ENCODE measurements at regions not wholly inside any gene's neighbourhood (a gene's known extent, or its start where the extent isn't known, plus 50 kb on each side); places are given as distances from the start of the nearest gene placed in this dataset.

GRCh38 chr13:80618781-80619180, 277.9 kb upstream of the SPRY2 start:
- no peak overlapping the region for H3K27ac Mint-ChIP-seq
- ATAC-seq (no peak), DNase-seq (ENCODE audit: low spot score in 2 of 2) (no peak)
- H3K36me3 Mint-ChIP-seq = no peaks in the 10 kb centered on the region
- H3K9me3 Mint-ChIP-seq = peaks cover 11 to 16% of the 10 kb centered on the region in 2 donors

DNA sequence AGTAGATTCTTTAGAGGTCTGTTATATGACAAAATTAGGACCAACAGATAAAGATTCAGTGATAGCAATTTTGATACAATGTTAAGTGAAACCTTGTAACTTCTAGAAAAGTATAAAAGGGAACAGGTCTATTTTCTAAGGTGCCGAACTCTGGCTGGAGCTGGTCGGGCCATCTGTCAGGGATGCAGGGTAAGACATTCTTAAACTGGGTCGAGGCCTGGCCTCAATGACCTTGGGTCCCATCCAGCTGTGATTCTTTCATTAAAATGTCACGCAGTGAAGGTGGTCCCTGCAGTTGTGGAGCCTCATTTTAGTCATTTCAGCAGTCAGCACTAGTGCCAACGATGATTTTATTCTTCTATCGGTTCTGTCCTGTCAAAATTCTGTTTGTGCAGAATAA, 271.9 kb upstream of the SPRY2 start:
- ATAC-seq = no peak
- H3K9me3 Mint-ChIP-seq = peaks cover 15 to 16% of the 10 kb centered on the region in 2 donors

GRCh38 chr13:80611310-80611709, 270.4 kb upstream of the SPRY2 start:
- ATAC-seq (no peak), DNase-seq (ENCODE audit: low spot score in 2 of 2) (no peak)
- Mint-ChIP-seq H3K9me3 (peaks cover 10 to 12% of the 10 kb centered on the region in 2 donors), H3K36me3 (no peaks in the 10 kb centered on the region), H3K27ac (no peak overlapping the region)

More for the DNA sequence above, 271.9 kb upstream of the SPRY2 start:
- Mint-ChIP-seq H3K27ac (no peak overlapping the region), H3K36me3 (no peaks in the 10 kb centered on the region)
- DNase-seq (ENCODE audit: low spot score in 2 of 2) = no peak

DNA sequence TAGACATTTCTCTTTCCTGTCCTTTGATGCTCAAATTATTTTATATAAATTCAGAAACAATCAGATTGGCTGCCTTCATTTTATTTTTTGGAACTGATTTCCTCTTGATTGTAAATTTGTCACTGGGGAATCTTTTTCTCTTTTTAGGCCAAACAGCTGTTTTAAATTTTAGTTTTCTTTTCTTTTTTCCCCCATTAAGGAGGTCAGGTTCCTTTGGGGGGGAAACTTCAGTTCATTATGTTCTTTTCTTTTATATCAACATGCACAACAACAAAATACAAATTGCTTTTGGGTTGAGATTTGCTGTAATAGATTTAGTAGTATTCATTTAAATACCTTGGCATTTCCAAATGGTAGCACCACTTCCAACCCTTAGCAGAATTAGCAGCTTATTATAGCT, 264.8 kb upstream of the SPRY2 start:
- DNase-seq (ENCODE audit: low spot score in 2 of 2) = no peak
- no peak overlapping the region for H3K27ac Mint-ChIP-seq
- peaks cover 5 to 8% of the 10 kb centered on the region in 2 donors for H3K9me3 Mint-ChIP-seq
- no peak for ATAC-seq
- H3K36me3 Mint-ChIP-seq = no peaks in the 10 kb centered on the region

GRCh38 chr13:80605011-80605410, 264.1 kb upstream of the SPRY2 start:
- Mint-ChIP-seq H3K36me3 (no peaks in the 10 kb centered on the region), H3K9me3 (peaks cover 10 to 13% of the 10 kb centered on the region in 2 donors), H3K27ac (no peak overlapping the region)
- no peak for DNase-seq (ENCODE audit: low spot score in 2 of 2)
- no peak for ATAC-seq

- Mint-ChIP-seq H3K9me3 (peaks cover 10 to 13% of the 10 kb centered on the region in 2 donors), H3K36me3 (no peaks in the 10 kb centered on the region), H3K27ac (no peak overlapping the region)
- DNase-seq (ENCODE audit: low spot score in 2 of 2) (no peak), ATAC-seq (no peak)
Measured at GRCh38 chr13:80604098-80604497, 263.2 kb upstream of the SPRY2 start.

GRCh38 chr13:80603351-80603750, 262.4 kb upstream of the SPRY2 start:
- Mint-ChIP-seq H3K27ac (no peak overlapping the region), H3K36me3 (no peaks in the 10 kb centered on the region), H3K9me3 (peaks cover 9 to 10% of the 10 kb centered on the region in 2 donors)
- no peak for ATAC-seq
- no peak for DNase-seq (ENCODE audit: low spot score in 2 of 2)

DNA sequence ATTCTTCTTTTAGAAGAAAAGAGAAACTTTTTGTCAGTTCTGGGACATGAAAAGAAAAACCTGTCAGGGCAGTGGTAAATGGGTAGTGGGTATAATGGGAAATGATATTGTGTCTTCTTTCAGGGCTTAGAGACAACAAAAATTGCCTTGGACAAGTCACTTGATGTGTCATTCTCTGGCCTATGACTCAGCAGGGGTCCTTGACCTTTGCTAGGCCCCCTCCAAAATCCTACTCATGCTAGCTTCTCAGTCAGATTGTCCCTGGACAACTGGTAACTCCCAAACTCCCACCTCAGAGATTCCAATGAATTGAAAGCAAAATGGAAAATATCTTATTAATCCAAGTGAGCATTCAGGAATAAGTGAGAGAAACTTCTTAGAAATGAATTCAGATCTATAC, 258.8 kb upstream of the SPRY2 start:
- no peak overlapping the region for H3K27ac Mint-ChIP-seq
- no peaks in the 10 kb centered on the region for H3K36me3 Mint-ChIP-seq
- no peak for ATAC-seq
- DNase-seq (ENCODE audit: low spot score in 2 of 2) = no peak
- H3K9me3 Mint-ChIP-seq = peaks cover 5 to 8% of the 10 kb centered on the region in 2 donors

GRCh38 chr13:80598189-80598588, 257.3 kb upstream of the SPRY2 start:
- H3K36me3 Mint-ChIP-seq = no peaks in the 10 kb centered on the region
- H3K9me3 Mint-ChIP-seq = peaks cover 5 to 8% of the 10 kb centered on the region in 2 donors
- ATAC-seq = no peak

GRCh38 chr13:80591976-80592740, 251.2 kb upstream of the SPRY2 start:
- ATAC-seq (no peak), DNase-seq (ENCODE audit: low spot score in 2 of 2) (no peak)
- Mint-ChIP-seq H3K27ac (no peak overlapping the region), H3K9me3 (peaks cover 2 to 8% of the 10 kb centered on the region in 2 donors), H3K36me3 (no peaks in the 10 kb centered on the region)

More at GRCh38 chr13:80598189-80598588, 257.3 kb upstream of the SPRY2 start:
- DNase-seq (ENCODE audit: low spot score in 2 of 2) = no peak
- H3K27ac Mint-ChIP-seq = no peak overlapping the region

GRCh38 chr13:80590551-80590950, 249.6 kb upstream of the SPRY2 start:
- ATAC-seq (no peak), DNase-seq (ENCODE audit: low spot score in 2 of 2) (no peak)
- Mint-ChIP-seq H3K9me3 (peaks cover 4 to 12% of the 10 kb centered on the region in 2 donors), H3K27ac (no peak overlapping the region), H3K36me3 (no peaks in the 10 kb centered on the region)

DNA sequence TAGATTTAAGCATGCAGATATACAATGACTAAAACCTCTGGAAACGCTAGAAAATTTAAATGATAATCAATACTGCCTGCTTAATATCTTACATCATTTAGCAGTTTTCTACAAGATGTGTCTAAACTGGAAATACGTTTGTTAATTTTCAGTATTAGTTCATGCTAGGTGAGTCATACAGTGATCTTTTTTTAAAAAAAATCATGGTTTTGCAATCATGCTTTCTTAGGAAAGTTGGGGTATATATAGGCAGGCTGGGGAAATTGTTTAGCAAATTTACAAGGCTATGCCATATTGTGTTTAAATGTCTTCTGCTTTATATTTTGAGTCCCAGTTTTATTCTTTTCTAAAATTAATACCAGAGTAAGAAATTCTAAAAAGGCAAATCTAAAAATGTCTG, 245.4 kb upstream of the SPRY2 start:
- ATAC-seq (no peak), DNase-seq (ENCODE audit: low spot score in 2 of 2) (no peak)
- H3K36me3 Mint-ChIP-seq = no peaks in the 10 kb centered on the region
- peaks cover 9 to 18% of the 10 kb centered on the region in 2 donors for H3K9me3 Mint-ChIP-seq
- H3K27ac Mint-ChIP-seq = no peak overlapping the region

GRCh38 chr13:80585531-80585930, 244.6 kb upstream of the SPRY2 start:
- Mint-ChIP-seq H3K9me3 (peaks cover 15 to 25% of the 10 kb centered on the region in 2 donors), H3K36me3 (no peaks in the 10 kb centered on the region), H3K27ac (no peak overlapping the region)
- no peak for ATAC-seq
- DNase-seq (ENCODE audit: low spot score in 2 of 2) = no peak

DNA sequence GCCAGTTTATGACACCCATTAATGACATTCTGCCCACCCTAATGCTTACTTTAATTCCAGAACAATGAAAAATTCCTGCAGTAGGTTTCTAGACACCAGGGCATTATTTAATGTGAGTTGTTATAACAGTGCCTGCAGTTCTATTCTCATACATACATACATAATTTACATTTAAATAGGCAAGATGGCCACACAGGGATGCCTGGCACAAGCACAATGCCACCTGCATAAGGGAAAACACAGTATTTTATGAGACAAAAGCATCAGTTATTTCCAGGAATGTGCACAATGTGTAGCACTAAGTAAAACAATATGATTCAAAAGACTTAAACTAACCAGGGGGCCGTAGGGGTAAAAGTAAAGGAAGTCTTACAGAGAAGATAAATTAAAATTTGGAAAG, 243.9 kb upstream of the SPRY2 start:
- DNase-seq (ENCODE audit: low spot score in 2 of 2) (no peak), ATAC-seq (no peak)
- H3K27ac Mint-ChIP-seq = no peak overlapping the region
- peaks cover 0 to 2% of the 10 kb centered on the region in 2 donors for H3K36me3 Mint-ChIP-seq
- peaks cover 19 to 22% of the 10 kb centered on the region in 2 donors for H3K9me3 Mint-ChIP-seq

DNA sequence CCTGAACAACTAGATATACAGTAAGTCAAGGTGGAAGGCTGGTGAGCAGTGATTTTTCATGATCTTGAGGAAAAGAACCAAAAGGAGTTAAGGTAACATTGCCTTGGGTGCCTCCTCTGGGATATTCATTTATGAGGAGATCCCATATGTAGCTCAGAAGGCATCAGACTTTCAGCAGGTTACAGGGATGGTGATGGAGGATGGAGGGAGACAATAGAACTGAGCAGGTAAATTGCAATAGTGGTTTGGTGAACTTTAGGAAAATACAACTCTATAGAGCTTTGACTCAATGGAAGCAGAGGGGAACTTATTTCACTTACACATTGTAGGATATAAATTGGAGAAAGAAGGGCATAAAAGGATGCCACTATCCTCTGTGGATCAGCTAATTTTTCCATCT, 243.4 kb upstream of the SPRY2 start:
- ATAC-seq = no peak
- H3K27ac Mint-ChIP-seq = no peak overlapping the region
- H3K9me3 Mint-ChIP-seq = peaks cover 22 to 24% of the 10 kb centered on the region in 2 donors

GRCh38 chr13:80577926-80578670, 237.2 kb upstream of the SPRY2 start:
- H3K36me3 Mint-ChIP-seq = peaks cover 0 to 6% of the 10 kb centered on the region in 2 donors
- H3K9me3 Mint-ChIP-seq = peaks cover 36 to 38% of the 10 kb centered on the region in 2 donors
- DNase-seq (ENCODE audit: low spot score in 2 of 2) (no peak), ATAC-seq (no peak)
- H3K27ac Mint-ChIP-seq = no peak overlapping the region

More for the DNA sequence above, 243.4 kb upstream of the SPRY2 start:
- H3K36me3 Mint-ChIP-seq = peaks cover 0 to 6% of the 10 kb centered on the region in 2 donors
- DNase-seq (ENCODE audit: low spot score in 2 of 2) = no peak

DNA sequence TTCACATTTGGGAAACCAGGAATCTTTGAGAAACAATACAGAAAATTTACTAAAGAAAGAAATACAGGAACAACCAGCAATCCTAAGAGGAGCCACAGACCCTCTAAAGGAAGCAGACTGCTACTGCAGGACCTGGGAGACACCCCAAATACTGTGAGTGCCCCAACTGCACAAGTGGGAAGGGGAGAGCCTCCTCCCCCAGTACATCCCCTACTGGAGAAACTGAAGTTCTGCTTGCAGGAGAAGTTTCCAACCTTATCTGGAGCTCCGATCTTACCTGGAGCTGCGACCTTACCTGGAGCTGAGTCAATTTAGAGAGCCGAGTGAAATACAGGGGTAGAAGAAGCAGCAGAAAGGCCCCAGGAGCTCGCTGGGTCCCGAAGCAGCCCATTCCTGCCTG, 236.4 kb upstream of the SPRY2 start:
- no peak for DNase-seq (ENCODE audit: low spot score in 2 of 2)
- H3K9me3 Mint-ChIP-seq = peaks cover 33 to 35% of the 10 kb centered on the region in 2 donors
- no peak for ATAC-seq
- no peak overlapping the region for H3K27ac Mint-ChIP-seq
- peaks cover 0 to 6% of the 10 kb centered on the region in 2 donors for H3K36me3 Mint-ChIP-seq
